DMS153 treated with DMSO at 0.1 percent for 48 hours (cell line): ENCODE measurements at regions not wholly inside any gene's neighbourhood (a gene's known extent, or its start where the extent isn't known, plus 50 kb on each side); places are given as distances from the start of the nearest gene placed in this dataset.
"Not testable (repeated sequence)": the region's sequence is repeated elsewhere in the genome, so short reads cannot be mapped to it uniquely, and the experiment has no call there.

Source experiments
- DNase-seq: peaks from one replicate; lab custom pipeline; 2025; ENCODE audit not compliant: unreplicated experiment; lab: John Stamatoyannopoulos, UW

DNA sequence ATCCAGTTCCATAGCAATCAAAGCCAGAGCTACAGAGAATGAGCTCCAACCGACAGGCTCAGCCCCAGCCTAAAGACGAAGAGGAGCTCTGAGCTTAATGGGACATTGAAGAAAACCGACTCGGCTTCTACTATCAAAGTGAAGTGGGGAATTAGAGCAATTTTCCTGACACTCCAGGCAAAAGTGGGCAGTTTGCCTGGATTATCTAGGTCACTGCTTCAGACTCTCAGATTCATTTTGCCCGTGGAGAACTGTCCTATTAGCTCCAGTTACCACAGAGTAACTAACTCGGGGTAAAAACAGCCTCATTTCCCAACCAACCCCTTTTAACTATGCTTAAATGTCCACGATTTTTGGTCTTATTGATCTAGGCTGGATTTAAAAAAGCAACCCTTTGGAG is 592.1 kb upstream of the NRSN1 start:
- no peak for DNase-seq

DNA sequence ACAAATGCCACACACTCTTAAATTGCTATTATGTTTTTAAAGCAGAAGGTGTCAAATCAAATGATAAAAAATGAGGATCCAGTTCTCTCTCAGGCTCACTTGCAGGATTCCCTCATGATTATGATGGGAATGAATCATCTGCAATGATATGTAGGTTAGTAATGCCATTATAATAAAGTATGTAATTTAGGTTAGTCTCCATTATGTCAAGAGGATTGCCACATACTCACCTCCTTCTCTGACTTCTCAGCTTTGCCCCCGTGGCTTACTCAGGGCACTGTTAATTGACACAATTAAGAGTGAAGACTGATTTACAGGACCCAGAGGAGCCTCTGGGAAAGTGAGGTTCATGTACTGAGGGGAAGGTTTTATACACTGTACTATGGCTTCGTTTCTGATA is 591.7 kb upstream of the NRSN1 start:
- no peak for DNase-seq

DNA sequence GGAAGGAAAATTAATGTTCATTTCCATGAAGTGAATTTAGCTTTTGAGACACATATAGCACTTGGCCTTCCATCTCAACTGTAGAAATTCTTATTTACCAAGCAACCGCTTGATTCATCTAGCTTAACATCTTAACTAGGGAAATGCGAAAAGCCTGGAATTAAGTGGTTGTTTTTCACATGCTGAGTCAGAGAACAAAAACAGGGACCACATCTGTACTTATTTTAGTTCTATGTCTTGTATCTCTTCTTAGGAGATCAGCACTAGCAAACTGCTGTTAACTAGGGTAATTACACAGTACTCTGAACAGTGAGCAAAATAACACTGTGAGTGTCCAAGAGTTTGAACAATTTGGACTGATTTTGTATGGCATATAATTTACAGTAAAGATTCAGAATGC is 590.9 kb upstream of the NRSN1 start:
- DNase-seq, result no peak

DNA sequence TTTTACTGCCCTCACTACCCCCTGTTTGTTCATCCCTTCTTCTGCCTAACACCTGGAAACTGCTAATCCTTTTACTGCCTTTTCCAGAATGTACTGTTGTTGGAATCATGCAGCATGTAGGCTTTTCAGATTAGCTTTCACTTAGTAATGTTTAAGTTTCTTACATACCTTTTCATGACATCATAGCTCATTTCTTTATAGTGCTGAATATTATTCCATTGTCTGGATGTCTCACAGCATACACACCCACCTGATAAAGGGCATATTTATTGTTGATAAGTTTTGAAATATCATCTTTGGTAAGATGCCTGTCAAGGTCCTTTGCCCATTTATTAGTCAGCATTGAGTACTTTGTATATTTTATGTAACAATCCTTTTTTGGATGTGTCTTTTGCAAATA is 588.2 kb upstream of the NRSN1 start:
- DNase-seq, result no peak

- no peak for DNase-seq
These were observed 578.2 kb upstream of the NRSN1 start for GRCh38 chr6:23547851-23548250.

DNA sequence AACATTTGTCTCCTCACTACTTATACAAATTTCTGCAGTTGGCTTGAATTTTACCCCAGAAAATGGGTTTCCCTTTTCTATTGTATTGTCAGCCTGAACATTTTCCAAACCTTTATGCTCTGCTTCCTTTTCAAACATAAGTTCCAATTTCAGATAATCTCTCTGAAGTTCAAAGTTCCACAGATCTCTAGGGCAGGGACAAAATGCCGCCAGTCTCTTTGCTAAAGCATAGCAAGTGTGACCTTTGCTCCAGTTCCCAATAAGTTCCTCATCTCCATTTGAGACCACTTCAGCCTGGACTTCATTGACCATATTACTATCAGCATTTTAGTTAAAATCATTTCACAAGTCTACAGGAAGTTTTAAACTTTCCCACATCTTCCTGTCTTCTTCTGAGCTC is 571.1 kb upstream of the NRSN1 start:
- not testable (repeated sequence) for DNase-seq

DNA sequence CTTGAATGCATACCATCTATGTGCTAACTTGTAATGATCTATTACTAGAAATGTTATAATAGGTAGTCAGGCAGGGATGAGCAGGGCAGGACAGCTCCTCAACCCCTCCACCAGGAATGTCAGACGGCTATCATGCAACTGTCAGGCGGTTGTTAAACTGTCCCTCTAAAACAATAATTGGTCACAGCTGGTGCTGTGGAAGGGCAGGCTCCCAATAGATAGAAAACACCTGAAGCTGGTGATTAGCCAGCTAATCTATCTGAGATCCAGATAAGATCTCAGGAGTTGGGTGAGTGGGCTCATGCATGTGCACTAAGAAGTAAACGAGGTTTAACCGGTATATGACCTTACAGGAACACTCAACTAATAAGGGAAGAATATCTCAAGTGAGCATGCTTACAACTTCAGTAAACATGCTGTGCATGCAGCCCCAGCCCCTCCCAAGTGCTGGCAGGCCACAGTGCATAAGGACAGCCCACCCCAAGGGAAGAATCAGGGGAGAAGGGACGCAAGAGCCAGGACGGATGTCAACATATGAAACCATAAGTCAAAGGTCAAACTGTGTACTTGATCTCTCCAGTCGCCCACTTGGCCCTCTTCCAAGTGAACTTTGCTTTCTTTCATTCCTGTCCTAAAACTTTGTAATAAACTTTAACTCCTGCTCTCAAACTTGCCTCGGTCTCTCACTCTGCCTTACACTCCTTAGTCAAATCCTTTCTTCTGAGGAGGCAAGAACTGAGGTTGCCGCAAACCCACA is 566.2 kb upstream of the NRSN1 start:
- no peak for DNase-seq

DNA sequence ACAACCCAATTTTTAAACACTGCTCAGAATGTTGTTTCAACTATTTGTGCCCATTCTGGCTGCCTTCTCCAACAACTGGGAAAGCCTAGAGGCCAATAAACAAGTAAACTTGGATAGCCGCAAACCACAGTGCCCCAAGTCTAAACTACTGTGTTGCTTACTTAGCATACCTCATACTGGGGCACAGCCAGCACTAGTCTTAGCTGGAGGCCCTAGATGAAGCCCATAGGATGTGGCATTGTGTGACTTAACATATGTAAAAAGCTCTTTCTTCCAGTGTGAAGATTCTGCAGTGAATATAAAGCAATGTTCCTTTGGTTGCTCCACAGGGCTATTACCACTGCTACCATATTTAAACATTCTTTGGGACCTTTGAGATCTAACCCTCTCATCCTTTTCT is 564.3 kb upstream of the NRSN1 start:
- no peak for DNase-seq

GRCh38 chr6:23562554-23562953 is 563.5 kb upstream of the NRSN1 start:
- no peak for DNase-seq

DNA sequence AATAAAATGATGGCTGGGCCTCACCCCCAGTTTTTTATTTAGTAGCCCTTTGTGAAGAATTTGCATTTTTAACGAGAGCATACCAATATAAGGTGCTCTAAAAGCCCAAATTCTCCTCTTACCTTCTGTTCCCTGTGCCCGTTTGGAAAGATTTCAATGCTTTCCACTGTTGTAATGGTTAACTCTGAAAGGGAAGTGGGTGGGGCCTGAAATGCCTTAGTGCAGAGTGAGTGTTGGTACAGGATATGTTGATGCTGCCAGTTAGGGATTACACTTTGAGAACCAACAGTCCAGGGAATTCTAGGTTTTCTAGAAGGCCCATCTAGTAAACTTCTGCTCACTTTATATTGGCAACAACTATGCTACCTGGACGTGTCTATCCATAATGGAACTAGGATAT is 562.7 kb upstream of the NRSN1 start:
- no peak for DNase-seq

DNA sequence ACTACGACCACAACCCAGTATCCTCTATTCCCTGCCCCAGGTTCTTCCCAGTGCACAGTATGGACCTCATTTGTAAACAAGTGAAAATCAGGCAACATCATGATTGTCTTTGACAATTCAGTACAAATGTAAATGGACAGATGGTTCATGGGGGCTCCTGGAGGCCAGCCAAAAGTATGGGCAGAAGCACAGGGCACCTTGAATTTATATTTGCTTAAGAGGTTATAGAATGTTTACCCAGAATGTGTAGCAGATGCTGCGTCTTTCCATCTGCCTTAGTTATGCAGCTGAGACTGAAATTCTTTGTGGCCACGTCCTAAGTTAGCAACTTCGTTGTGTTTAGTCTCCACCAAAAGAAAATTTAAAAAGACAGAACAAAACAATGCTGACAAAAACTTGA is 559.6 kb upstream of the NRSN1 start:
- no peak for DNase-seq

GRCh38 chr6:23568292-23568691 is 557.7 kb upstream of the NRSN1 start:
- DNase-seq, result no peak

- no peak for DNase-seq
These were observed 541.8 kb upstream of the NRSN1 start for GRCh38 chr6:23584134-23584763.

- DNase-seq, result no peak
These were observed 538.4 kb upstream of the NRSN1 start for GRCh38 chr6:23587582-23587981.

GRCh38 chr6:23589811-23590210 is 536.2 kb upstream of the NRSN1 start:
- DNase-seq, result no peak

DNA sequence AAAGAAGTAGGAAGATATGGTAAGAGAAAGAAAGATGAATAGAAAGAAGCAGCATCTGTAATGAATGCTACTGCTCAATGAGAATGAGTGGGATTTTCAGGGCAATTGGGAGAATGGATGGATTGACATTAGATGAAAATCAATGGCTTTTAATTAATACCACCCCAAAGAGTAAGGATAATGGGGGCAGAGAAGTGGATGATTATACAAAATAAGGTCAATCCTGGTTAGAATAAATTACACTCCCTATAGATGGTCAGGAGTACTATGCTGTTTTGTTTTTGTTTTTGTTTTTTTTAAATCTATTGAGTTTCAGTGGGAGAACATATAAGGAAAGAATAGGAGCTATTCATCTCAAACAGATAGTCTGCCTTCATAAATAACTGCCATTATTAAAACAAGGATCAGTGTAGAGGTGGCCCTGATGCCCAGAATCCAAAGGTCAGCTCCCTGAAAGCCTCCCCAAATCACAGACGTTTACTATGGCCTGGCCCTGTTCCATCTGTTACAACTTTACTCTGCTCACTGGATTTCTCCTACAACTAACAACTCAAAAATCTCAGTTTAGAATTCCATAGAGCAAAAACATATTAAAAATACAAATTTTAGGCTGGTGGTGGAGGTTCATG is 535.4 kb upstream of the NRSN1 start:
- DNase-seq, result no peak

DNA sequence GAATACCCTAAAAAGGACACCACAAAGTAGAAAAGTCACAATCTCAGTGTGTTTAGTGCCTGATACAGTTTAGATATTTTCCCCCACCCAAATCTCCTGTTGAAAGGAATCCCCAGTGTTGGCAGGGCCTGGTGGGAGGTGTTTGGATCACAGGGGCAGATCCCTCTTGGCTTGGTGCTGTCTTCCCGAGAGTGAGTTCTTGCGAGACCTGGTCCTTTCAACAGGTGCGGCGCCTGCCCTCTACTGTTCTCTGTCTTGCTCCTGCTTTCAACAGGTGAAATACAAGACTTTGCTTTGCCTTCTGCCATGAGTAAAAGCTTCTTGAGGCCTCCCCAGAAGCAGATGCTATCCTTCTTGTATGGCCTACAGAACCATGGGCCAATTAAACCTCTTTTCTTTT is 534.3 kb upstream of the NRSN1 start:
- no peak for DNase-seq

GRCh38 chr6:23600118-23600517 is 525.9 kb upstream of the NRSN1 start:
- DNase-seq, result no peak

DNA sequence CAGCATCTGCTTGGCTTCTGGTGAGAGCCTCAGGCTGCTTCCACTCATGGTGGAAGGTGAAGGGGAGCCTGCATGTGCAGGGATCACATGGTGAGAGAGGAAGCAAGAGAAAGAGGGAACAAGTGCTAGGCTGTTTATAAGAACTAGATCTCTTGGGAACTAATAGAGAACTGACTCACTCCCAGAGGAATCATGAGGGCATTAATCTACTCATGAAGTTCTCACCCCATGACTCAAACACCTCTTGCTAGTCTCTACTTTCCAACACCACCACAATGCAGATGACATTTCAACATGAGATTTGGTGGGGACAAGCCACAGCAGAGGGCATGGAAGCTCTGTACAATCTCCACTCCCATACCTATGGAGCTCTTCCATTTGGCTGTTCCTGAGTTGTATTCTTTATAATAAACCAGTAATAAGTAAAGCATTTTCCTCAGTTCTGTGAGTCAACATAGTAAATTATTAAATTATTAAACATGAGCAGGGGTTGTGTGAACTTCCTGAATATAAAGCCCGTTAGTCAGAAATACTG is 524.1 kb upstream of the NRSN1 start:
- no peak for DNase-seq

- DNase-seq, result no peak
These were observed 517.0 kb upstream of the NRSN1 start for GRCh38 chr6:23608931-23609435.

- DNase-seq, result no peak
These were observed 514.1 kb upstream of the NRSN1 start for GRCh38 chr6:23611776-23612381.

GRCh38 chr6:23618366-23618765 is 507.6 kb upstream of the NRSN1 start:
- DNase-seq, result no peak
